ENCODE measurements at regions not wholly inside any gene's neighbourhood (a gene's known extent, or its start where the extent isn't known, plus 50 kb on each side); places are given as distances from the start of the nearest gene placed in this dataset.

DNA sequence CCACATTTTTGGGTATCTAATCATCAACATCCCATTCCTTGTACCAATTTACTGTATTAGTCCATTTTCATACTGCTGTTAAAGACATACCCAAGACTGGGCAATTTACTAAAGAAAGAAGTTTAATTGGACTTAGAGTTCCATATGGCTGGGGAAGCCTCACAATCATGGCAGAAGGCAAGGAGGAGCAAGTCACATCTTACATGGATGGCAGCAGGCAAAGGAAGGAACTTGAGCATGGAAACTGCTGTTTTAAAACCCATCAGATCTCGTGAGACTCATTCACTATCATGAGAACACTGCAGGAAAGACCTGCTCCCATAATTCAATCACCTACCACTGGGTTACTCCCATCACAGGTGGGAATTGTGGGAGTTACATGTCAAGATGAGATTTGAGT is 95.4 kb upstream of the SLCO6A1 start:
- DNase-seq (ENCODE audit: low spot score): no peak
- CTCF ChIA-PET: no interaction called here
- Histone ChIP-seq H3K36me3 (ENCODE audit: insufficient read depth, low read length, poor library complexity, severe bottlenecking) (no peaks in the 10 kb centered on the region), H3K9me3 (ENCODE audit: low read depth, low read length, poor library complexity, severe bottlenecking) (no peaks in the 10 kb centered on the region), H3K4me1 (ENCODE audit: insufficient read depth, low read length, poor library complexity, severe bottlenecking) (no peaks in the 10 kb centered on the region), H3K27ac (ENCODE audit: low read depth, low read length, poor library complexity, severe bottlenecking) (no peak overlapping the region), H3K27me3 (replicated peaks; ENCODE audit: insufficient read depth, low read depth, low read length, poor library complexity) (no peaks in the 10 kb centered on the region), H3K4me3 (ENCODE audit: low read depth, low read length, poor library complexity, severe bottlenecking) (no peak overlapping the region)
- BruUV-seq (replicated peaks): no TSS peak
- intact Hi-C loops (cut with micrococcal nuclease; ENCODE audit: unreplicated experiment): no loop called here
- POLR2A ChIA-PET (ENCODE audit: low non-redundant PET): no interaction called here
- TF ChIP-seq, protein P1, sequence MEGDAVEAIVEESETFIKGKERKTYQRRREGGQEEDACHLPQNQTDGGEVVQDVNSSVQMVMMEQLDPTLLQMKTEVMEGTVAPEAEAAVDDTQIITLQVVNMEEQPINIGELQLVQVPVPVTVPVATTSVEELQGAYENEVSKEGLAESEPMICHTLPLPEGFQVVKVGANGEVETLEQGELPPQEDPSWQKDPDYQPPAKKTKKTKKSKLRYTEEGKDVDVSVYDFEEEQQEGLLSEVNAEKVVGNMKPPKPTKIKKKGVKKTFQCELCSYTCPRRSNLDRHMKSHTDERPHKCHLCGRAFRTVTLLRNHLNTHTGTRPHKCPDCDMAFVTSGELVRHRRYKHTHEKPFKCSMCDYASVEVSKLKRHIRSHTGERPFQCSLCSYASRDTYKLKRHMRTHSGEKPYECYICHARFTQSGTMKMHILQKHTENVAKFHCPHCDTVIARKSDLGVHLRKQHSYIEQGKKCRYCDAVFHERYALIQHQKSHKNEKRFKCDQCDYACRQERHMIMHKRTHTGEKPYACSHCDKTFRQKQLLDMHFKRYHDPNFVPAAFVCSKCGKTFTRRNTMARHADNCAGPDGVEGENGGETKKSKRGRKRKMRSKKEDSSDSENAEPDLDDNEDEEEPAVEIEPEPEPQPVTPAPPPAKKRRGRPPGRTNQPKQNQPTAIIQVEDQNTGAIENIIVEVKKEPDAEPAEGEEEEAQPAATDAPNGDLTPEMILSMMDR (conservative IDR thresholded peaks at IDR 0.05; ENCODE audit: low read depth, low read length): no peak
- TF ChIP-seq EZH2 (IDR thresholded peaks at IDR 0.05; ENCODE audit: borderline replicate concordance, low read depth, low read length, poor library complexity, severe bottlenecking): no peak

DNA sequence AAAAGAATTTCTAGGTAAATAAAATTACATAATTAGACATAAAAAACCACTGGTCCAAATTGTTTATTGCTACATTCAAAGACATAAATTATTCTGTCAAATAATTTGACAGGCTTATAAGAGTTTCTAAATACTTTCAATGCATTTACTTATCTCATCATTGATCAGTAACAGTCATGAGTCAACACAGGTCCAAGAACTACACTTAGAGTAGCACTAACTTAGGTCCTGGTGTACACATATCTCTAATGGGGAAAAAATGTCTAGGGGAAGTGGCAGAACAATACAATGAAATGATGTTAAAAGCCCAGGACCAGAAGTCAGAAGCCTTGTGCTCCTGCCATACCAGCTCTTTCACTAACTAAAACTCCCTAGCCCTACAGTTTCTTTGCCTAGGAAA is 96.5 kb upstream of the SLCO6A1 start:
- Histone ChIP-seq H3K27ac (ENCODE audit: low read depth, low read length, poor library complexity, severe bottlenecking) (no peak overlapping the region), H3K4me3 (ENCODE audit: low read depth, low read length, poor library complexity, severe bottlenecking) (no peak overlapping the region), H3K27me3 (replicated peaks; ENCODE audit: insufficient read depth, low read depth, low read length, poor library complexity) (no peaks in the 10 kb centered on the region), H3K9me3 (ENCODE audit: low read depth, low read length, poor library complexity, severe bottlenecking) (no peaks in the 10 kb centered on the region), H3K4me1 (ENCODE audit: insufficient read depth, low read length, poor library complexity, severe bottlenecking) (no peaks in the 10 kb centered on the region), H3K36me3 (ENCODE audit: insufficient read depth, low read length, poor library complexity, severe bottlenecking) (no peaks in the 10 kb centered on the region)
- DNase-seq (ENCODE audit: low spot score): no peak
- intact Hi-C loops (cut with micrococcal nuclease; ENCODE audit: unreplicated experiment): no loop called here
- BruUV-seq (replicated peaks): no TSS peak
- ChIA-PET CTCF (no interaction called here), POLR2A (ENCODE audit: low non-redundant PET) (no interaction called here)
- TF ChIP-seq, protein P1 (conservative IDR thresholded peaks at IDR 0.05; ENCODE audit: low read depth, low read length): no peak
- no peak for TF ChIP-seq EZH2 (IDR thresholded peaks at IDR 0.05; ENCODE audit: borderline replicate concordance, low read depth, low read length, poor library complexity, severe bottlenecking)

DNA sequence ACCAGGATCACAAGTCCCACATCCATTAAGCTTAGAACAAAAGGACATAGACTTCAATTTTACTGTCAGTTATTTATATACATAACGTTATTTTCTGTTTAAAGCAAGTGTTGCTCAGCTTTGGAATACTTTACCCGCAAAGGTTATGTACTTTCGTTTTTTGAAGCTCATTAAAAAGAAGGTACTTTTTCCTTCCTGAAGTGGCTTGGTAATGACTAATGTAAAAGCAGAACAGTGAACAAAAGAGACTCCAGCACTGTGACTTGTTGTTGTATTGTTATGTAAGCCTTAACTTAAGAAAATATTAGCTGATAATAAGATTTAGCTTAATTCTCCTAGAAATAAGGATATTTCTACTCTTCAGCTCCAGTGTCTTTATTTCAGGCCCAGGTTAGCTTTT is 97.3 kb upstream of the SLCO6A1 start:
- Histone ChIP-seq H3K27ac (ENCODE audit: low read depth, low read length, poor library complexity, severe bottlenecking) (no peak overlapping the region), H3K4me1 (ENCODE audit: insufficient read depth, low read length, poor library complexity, severe bottlenecking) (peaks cover 3% of the 10 kb centered on the region), H3K27me3 (replicated peaks; ENCODE audit: insufficient read depth, low read depth, low read length, poor library complexity) (no peaks in the 10 kb centered on the region), H3K36me3 (ENCODE audit: insufficient read depth, low read length, poor library complexity, severe bottlenecking) (no peaks in the 10 kb centered on the region), H3K4me3 (ENCODE audit: low read depth, low read length, poor library complexity, severe bottlenecking) (no peak overlapping the region), H3K9me3 (ENCODE audit: low read depth, low read length, poor library complexity, severe bottlenecking) (no peaks in the 10 kb centered on the region)
- POLR2A ChIA-PET (ENCODE audit: low non-redundant PET): interaction anchor here (0.7 kb wide), 1 partner anchor 591 kb away, joined by 3 read pairs; no protein-coding TSS in a partner anchor
- no TSS peak for BruUV-seq (replicated peaks)
- no peak for DNase-seq (ENCODE audit: low spot score)
- TF ChIP-seq EZH2 (IDR thresholded peaks at IDR 0.05; ENCODE audit: borderline replicate concordance, low read depth, low read length, poor library complexity, severe bottlenecking): no peak
- TF ChIP-seq, protein P1 (conservative IDR thresholded peaks at IDR 0.05; ENCODE audit: low read depth, low read length): no peak
- intact Hi-C loops (cut with micrococcal nuclease; ENCODE audit: unreplicated experiment): no loop called here
- CTCF ChIA-PET: no interaction called here

Measured in A673 (cell line).